NCI-H82 (cell line): ENCODE measurements at regions not wholly inside any gene's neighbourhood (a gene's known extent, or its start where the extent isn't known, plus 50 kb on each side); places are given as distances from the start of the nearest gene placed in this dataset.
A peak's percentile ranks its signal among the peaks of the same experiment; 100 is the strongest.

ENCODE experiments used
- DNase-seq: peaks from one replicate; lab custom pipeline; 2025; lab: John Stamatoyannopoulos, UW

GRCh38 chr3:87413814-87414213 is 137.4 kb upstream of the POU1F1 start:
- DNase-seq, result no peak

GRCh38 chr3:87410110-87410509 is 133.7 kb upstream of the POU1F1 start:
- DNase-seq, result no peak

- no peak for DNase-seq
Observed at GRCh38 chr3:87398168-87398801, 121.9 kb upstream of the POU1F1 start.

- DNase-seq, result no peak
Observed at GRCh38 chr3:87397211-87397610, 120.8 kb upstream of the POU1F1 start.

- no peak for DNase-seq
Observed at GRCh38 chr3:87390821-87391220, 114.4 kb upstream of the POU1F1 start.

GRCh38 chr3:87390353-87390752 is 114.0 kb upstream of the POU1F1 start:
- DNase-seq, result no peak

DNA sequence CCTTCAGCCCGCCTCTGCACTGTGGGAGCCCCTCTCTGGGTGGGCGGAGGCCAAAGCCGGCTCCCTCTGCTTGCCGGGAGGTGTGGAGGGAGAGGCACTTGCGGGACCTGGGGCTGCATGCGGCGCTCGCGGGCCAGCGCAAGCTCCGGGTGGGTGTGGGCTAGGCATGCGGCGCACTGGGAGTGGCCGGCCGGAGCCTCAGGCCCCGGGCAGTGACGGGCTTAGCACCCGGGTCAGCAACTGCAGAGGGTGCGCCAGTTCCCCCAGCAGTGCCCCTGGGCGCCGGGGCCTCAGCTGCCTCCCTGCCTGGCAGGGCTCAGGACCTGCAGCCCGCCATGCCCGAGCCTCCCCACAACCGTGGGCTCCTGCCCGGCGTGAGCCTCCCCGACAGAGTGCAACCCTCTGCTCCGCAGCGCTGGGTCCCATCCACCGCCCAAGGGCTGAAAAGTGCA is 98.9 kb upstream of the POU1F1 start:
- DNase-seq, result no peak

- DNase-seq, result no peak
Observed at GRCh38 chr3:87370007-87370406, 93.6 kb upstream of the POU1F1 start.

GRCh38 chr3:87367736-87368135 is 91.4 kb upstream of the POU1F1 start:
- no peak for DNase-seq

DNA sequence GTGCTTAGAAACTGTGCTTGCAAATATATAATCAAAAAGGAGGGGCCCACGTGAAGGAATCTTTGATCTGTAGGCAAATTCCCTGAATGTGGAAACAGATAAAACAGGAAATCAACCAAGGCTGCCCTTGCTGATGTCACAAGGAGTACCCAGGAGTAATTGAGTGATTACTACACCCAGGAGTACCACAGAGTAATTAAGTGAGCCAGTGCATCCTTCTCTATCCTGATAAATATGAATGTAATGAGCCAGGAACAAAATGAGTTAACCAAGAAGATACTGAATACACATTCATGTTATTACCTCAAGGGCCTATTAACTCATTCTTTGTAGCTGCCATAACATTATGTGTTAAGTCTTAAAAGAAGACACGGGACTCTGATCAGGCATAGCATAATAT is 87.3 kb upstream of the POU1F1 start:
- DNase-seq, result no peak

- DNase-seq, result no peak
Observed at GRCh38 chr3:87361956-87362355, 85.6 kb upstream of the POU1F1 start.

- DNase-seq, result peak; percentile 81
Observed at GRCh38 chr3:87361271-87361670, 84.9 kb upstream of the POU1F1 start.

DNA sequence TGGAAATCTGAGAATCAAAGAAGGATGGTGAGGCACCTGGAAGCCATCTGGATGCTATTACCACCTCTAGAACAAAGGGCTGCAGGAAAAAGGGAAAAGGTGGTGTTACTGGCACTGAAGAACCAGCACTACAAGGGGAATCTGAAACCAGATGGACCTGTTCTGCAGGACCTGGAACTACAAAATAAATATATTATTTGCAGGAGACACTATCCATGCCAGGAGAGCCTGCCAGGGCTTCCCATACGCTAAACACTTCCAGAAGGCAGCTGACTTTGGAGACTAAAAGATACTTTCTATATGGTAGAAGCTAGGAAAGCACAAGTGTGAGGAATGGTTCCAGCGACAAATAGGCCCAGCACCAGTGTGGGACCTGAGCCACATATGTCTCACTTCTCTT is 83.4 kb upstream of the POU1F1 start:
- DNase-seq, result no peak

DNA sequence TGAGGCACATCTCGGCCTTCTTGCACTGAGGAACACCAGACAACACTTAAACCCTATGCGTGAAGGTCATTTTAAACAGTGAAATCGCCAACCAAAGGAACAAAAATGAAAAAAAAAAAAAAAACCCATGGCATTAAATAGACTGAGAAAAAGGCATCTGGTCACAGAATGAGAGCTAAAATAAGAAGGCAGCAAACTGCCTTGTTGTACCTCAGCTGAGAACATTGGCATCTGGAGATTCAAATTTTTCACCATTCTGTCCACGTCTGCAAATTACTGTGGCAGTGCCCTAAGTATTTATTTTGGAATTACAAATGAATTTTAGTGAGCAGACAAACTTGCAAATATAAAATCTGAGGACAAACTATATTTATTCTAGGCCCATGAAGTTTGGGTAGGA is 82.6 kb upstream of the POU1F1 start:
- DNase-seq, result no peak

- DNase-seq, result no peak
Observed at GRCh38 chr3:87358066-87358465, 81.7 kb upstream of the POU1F1 start.

GRCh38 chr3:87354398-87354797 is 78.0 kb upstream of the POU1F1 start:
- DNase-seq, result no peak

GRCh38 chr3:87351937-87352336 is 75.6 kb upstream of the POU1F1 start:
- DNase-seq, result no peak

DNA sequence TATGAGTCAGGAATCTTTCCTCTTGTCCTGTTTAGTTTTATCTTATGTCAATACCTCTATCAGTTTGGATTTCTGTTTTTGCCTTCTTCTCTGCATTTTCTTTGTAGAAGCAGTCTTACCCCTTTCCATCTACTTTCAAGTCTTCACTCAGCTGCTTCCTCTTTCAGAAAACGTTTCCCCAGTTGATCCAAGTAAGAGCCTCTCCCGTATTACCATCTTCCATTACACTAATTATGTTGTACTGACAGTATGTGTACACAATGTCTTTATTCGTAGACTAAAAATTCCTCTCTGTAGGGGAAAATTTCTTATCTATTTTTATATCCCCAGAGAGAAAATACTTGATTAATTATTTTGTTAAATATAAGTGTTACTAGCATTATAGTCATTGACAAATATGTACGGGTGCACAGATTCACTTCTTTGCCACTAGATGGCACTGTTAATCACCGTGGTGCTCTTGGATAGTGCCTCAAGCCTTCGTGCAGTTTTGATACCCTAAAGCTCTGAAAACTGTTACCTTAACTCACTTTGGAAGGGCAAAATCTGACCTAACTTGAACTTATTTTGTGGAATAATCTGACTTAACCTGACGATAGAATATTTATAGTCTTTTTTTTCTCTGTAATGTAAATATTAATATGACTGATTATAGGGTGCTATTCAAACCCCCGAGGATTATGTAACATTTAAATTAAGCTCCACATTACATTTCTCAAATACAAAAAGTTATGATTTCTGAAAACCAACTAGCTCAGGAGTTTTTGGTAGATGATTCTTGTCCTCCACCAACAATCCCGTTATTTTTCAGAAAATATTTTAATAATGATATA is 74.2 kb upstream of the POU1F1 start:
- peak; percentile 67 for DNase-seq

DNA sequence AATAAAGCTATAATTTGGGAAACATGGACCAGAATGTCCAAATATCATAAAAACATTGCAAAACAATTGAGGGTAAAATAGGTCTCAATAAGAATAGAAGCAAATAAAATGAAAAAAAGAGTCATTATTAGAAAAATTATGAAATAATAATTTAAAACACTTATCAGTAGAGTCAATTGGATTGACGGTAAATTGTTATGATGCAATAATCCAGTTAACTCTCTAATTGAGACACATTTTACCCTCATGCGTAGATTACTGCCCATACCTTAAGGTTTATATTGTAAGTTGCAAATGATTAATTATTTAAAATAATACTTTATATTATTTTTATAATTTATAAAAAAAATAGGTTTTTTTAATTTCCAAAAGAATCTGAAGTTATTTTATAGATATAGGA is 73.4 kb upstream of the POU1F1 start:
- no peak for DNase-seq

GRCh38 chr3:87336761-87337160 is 60.4 kb upstream of the POU1F1 start:
- peak; percentile 8 for DNase-seq

- DNase-seq, result no peak
Observed at GRCh38 chr3:87335931-87336330, 59.5 kb upstream of the POU1F1 start.

DNA sequence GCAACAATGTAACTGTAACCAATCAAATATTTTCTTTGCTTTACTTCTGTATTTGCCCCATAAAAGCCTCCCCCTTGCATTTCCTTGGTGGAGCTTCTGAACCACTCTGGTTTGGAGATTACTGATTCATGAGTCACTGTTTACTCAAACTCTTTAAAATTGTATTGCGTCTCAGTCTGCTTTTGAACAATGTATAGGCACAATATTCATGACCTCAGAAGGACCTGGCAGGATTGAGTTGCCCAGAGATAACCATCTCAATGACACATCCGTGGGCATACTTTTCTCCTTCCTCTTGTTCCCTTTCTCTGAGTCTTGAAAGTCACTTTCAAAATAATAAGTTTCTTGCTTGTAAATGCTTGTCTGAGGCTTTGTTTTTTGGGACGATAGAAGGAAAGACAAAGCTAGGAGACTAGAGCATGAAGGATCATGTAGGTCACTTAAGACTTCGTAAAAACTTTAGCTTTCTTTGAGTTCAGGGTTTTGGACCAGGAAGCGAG is 57.1 kb upstream of the POU1F1 start:
- DNase-seq, result no peak

DNA sequence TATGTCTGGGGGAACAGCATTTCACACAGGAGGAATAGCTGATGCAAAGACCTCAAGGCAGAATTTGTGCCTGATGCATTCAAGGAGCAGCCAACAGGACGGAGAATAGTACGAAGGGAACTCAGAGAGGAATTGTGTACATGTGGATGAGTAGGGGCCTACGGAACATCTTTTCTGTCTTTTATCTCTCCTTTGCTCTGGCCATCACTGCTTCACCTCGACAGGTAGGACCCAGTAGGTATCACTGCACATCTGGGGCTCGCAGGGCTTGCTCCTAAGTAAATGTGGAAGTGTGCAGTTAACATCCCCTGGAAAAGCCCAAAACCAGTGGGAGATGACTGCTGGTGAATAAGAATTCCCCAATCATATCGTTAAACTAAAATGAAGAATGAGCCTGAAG is 56.4 kb upstream of the POU1F1 start:
- no peak for DNase-seq
